ENCODE measurements at regions not wholly inside any gene's neighbourhood (a gene's known extent, or its start where the extent isn't known, plus 50 kb on each side); places are given as distances from the start of the nearest gene placed in this dataset.

DNA sequence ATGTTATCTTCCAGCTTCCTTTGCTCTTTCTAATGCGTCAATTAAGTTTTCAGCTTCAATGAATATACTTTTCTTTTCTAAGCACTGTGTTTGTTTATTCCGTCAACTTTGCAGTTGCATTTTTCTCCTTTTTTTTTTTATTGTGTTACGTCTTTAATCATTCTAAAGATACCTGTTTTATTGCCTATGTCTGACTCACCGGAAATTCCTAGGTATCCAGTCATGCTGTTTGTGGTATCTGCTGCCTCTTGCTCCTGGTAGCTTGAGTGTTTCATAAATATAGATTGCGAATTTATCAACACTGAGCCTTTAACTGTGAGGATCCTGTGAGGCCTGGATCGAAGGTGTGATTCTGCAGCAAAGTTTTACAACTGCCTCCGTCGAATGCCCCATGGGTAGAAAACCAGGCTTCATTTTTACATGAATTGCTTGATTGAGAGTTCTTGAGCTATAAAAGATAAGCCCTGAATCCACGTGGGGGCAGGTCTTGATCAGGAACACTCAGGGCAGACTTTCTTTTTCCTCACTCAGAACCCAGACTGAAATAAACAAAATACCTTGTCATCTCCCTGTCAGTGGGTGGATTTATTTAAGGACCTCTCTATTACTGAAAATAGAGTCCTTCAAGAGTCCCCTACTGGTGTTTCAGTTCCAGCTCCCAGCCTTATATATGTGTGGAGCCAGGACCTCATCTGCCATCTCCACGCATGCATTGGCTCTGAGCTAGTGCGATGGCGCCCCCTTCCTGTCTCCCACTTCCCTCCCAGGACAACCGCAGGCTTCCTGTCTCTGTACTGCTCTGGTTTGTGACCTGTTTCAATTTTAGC is 60.1 kb upstream of the LRRC1 start (continued):
- TF ChIP-seq, protein P1, sequence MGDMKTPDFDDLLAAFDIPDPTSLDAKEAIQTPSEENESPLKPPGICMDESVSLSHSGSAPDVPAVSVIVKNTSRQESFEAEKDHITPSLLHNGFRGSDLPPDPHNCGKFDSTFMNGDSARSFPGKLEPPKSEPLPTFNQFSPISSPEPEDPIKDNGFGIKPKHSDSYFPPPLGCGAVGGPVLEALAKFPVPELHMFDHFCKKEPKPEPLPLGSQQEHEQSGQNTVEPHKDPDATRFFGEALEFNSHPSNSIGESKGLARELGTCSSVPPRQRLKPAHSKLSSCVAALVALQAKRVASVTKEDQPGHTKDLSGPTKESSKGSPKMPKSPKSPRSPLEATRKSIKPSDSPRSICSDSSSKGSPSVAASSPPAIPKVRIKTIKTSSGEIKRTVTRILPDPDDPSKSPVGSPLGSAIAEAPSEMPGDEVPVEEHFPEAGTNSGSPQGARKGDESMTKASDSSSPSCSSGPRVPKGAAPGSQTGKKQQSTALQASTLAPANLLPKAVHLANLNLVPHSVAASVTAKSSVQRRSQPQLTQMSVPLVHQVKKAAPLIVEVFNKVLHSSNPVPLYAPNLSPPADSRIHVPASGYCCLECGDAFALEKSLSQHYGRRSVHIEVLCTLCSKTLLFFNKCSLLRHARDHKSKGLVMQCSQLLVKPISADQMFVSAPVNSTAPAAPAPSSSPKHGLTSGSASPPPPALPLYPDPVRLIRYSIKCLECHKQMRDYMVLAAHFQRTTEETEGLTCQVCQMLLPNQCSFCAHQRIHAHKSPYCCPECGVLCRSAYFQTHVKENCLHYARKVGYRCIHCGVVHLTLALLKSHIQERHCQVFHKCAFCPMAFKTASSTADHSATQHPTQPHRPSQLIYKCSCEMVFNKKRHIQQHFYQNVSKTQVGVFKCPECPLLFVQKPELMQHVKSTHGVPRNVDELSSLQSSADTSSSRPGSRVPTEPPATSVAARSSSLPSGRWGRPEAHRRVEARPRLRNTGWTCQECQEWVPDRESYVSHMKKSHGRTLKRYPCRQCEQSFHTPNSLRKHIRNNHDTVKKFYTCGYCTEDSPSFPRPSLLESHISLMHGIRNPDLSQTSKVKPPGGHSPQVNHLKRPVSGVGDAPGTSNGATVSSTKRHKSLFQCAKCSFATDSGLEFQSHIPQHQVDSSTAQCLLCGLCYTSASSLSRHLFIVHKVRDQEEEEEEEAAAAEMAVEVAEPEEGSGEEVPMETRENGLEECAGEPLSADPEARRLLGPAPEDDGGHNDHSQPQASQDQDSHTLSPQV (IDR thresholded peaks at IDR 0.05) = no peak
- TF ChIP-seq, protein P2, sequence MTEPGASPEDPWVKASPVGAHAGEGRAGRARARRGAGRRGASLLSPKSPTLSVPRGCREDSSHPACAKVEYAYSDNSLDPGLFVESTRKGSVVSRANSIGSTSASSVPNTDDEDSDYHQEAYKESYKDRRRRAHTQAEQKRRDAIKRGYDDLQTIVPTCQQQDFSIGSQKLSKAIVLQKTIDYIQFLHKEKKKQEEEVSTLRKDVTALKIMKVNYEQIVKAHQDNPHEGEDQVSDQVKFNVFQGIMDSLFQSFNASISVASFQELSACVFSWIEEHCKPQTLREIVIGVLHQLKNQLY (CRISPR knock-in tag; conservative IDR thresholded peaks at IDR 0.05) = no peak
- TF ChIP-seq TBP (optimal IDR thresholded peaks at IDR 0.05; ENCODE audit: low read depth, low read length) = no peak
- TF ChIP-seq RBM15 (IDR thresholded peaks at IDR 0.05; ENCODE audit: insufficient read depth, low read length) = no peak
- TF ChIP-seq MIER1 (IDR thresholded peaks at IDR 0.05; ENCODE audit: low read depth) = no peak
- TF ChIP-seq, protein P3, sequence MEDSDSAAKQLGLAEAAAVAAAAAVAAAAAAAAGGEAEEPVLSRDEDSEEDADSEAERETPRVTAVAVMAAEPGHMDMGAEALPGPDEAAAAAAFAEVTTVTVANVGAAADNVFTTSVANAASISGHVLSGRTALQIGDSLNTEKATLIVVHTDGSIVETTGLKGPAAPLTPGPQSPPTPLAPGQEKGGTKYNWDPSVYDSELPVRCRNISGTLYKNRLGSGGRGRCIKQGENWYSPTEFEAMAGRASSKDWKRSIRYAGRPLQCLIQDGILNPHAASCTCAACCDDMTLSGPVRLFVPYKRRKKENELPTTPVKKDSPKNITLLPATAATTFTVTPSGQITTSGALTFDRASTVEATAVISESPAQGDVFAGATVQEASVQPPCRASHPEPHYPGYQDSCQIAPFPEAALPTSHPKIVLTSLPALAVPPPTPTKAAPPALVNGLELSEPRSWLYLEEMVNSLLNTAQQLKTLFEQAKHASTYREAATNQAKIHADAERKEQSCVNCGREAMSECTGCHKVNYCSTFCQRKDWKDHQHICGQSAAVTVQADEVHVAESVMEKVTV (CRISPR knock-in tag; IDR thresholded peaks at IDR 0.05) = peak; percentile 13; the same call in 1 of the 2 replicates
- TF ChIP-seq RFX7 (CRISPR knock-in tag; IDR thresholded peaks at IDR 0.05) = no peak
- TF ChIP-seq, protein P4, sequence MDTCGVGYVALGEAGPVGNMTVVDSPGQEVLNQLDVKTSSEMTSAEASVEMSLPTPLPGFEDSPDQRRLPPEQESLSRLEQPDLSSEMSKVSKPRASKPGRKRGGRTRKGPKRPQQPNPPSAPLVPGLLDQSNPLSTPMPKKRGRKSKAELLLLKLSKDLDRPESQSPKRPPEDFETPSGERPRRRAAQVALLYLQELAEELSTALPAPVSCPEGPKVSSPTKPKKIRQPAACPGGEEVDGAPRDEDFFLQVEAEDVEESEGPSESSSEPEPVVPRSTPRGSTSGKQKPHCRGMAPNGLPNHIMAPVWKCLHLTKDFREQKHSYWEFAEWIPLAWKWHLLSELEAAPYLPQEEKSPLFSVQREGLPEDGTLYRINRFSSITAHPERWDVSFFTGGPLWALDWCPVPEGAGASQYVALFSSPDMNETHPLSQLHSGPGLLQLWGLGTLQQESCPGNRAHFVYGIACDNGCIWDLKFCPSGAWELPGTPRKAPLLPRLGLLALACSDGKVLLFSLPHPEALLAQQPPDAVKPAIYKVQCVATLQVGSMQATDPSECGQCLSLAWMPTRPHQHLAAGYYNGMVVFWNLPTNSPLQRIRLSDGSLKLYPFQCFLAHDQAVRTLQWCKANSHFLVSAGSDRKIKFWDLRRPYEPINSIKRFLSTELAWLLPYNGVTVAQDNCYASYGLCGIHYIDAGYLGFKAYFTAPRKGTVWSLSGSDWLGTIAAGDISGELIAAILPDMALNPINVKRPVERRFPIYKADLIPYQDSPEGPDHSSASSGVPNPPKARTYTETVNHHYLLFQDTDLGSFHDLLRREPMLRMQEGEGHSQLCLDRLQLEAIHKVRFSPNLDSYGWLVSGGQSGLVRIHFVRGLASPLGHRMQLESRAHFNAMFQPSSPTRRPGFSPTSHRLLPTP (IDR thresholded peaks at IDR 0.05; ENCODE audit: borderline replicate concordance, extremely low read depth, insufficient read length) = no peak
- no peak for TF ChIP-seq RFX1 (IDR thresholded peaks at IDR 0.05)

All from K562 (cell line).